Heart left ventricle (tissue), 16 donors: ENCODE measurements at regions not wholly inside any gene's neighbourhood (a gene's known extent, or its start where the extent isn't known, plus 50 kb on each side); places are given as distances from the start of the nearest gene placed in this dataset.

Source experiments
- ATAC-seq, 4 donors: fragments of 200-7000 bp; cut with Tn5 transposase; one replicate each; pipeline ENCODE4 v1.9.1; 2020 to 2022; ENCODE audit warnings: moderate library complexity in 4 of 4, mild to moderate bottlenecking in 3 of 4, moderate number of reproducible peaks in 1 of 4
- DNase-seq, 5 donors: peaks; one replicate each; pipeline ENCODE4 v3.0.0-alpha.2; 2020
- H3K27ac ChIP-seq, 12 donors: fragments of 200-600 bp; sonication (generic) in 4 of 12; one replicate each; pipeline versions ENCODE4 v1.5.0 to v1.8.0; 2016 to 2022; ENCODE audit warnings: mild to moderate bottlenecking in 2 of 12
- H3K27me3 ChIP-seq, 9 donors: fragments of 200-600 bp; sonication (generic) in 2 of 9; one replicate each; pipeline versions ENCODE4 v1.5.1 to v1.8.0; 2016 to 2022; ENCODE audit warnings: mild to moderate bottlenecking in 3 of 9
- H3K36me3 ChIP-seq, 9 donors: fragments of 200-600 bp; sonication (generic) in 2 of 9; one replicate each; pipeline versions ENCODE4 v1.5.0 to v1.8.0; 2018 to 2022; ENCODE audit warnings: mild to moderate bottlenecking in 2 of 9
- H3K4me1 ChIP-seq, 12 donors: fragments of 200-600 bp; sonication (generic) in 4 of 12; one replicate each; pipeline versions ENCODE4 v1.5.0 to v1.8.0; 2016 to 2022; ENCODE audit warnings: mild to moderate bottlenecking in 3 of 12
- H3K4me3 ChIP-seq, 12 donors: fragments of 200-600 bp; sonication (generic) in 4 of 12; one replicate each; pipeline versions ENCODE4 v1.5.0 to v1.8.0; 2017 to 2022; ENCODE audit warnings: mild to moderate bottlenecking in 9 of 12, moderate library complexity in 4 of 12
- H3K9me3 ChIP-seq, 12 donors: fragments of 200-600 bp; sonication (generic) in 4 of 12; one replicate each; pipeline versions ENCODE4 v1.5.0 to v1.8.0; 2016 to 2022; ENCODE audit warnings: mild to moderate bottlenecking in 1 of 12
- CTCF ChIP-seq, 12 donors: fragments of 200-600 bp; sonication (generic) in 4 of 12; IDR thresholded peaks; one replicate each; pipeline versions ENCODE4 v1.5.0 to v1.8.0; 2018 to 2022; ENCODE audit warnings: antibody characterized with exemption in 12 of 12, mild to moderate bottlenecking in 5 of 12
- POLR2A ChIP-seq, 2 donors: fragments of 450-650 bp; IDR thresholded peaks; one replicate each; pipeline ENCODE4 v1.6.1; 2017; ENCODE audit warnings: antibody characterized with exemption in 2 of 2, mild to moderate bottlenecking in 2 of 2, moderate library complexity in 2 of 2
- WGBS, 4 donors: extraction: QIAGEN DNeasy Blood & Tissue Kit in 2 of 4; methylation state at CpG; one replicate each; pipeline versions ENCODE4 v1.1.5 to v1.1.7; 2013 to 2018; 5-methylcytosine and 5-hydroxymethylcytosine counted together
- intact Hi-C, 10 donors: fragments of 100-400 bp; cut with DNase I; formaldehyde crosslinking; loops; one replicate each; pipeline versions ENCODE4 v1.11.1 to v1.14.2; 2022
- donor health status: ischemic (EF 13 %, LVEDD 7.1; RV severe dilation, severe dysfunction).
- donor health status: healthy with polysubstance abuse.
- donor health status: DM: no; HTN: yes; CAD: no.
- donor health status: DM: no; HTN: no; CAD: no.
- donor health status: ischemic (EF 25% LVEDD 6.9; RV normal size, moderate dysfunction).
- donor health status: ischemic (EF 25% LVEDD 5.7; RV mildly dilated, moderate dysfunction).
- donor health status: healthy.
- donor health status: DM: yes; HTN: yes; CAD: no.
- donor health status: ischemic (EF 35%, LVEDD 5.7; RV mildly dilated, moderate dysfunction).
- donor health status: nonischemic (EF 11% LVEDD 7.7; RV severe dilation, severe dysfunction).
- donor health status: DM: yes; HTN: yes; CAD: no.
- donor health status: PGD.
- donor health status: ischemic (EF 29% LVEDD 5.4; RV normal size, mild dysfunction).
- donor health status: nonischemic (EF 23%, LVEDD 6.1; RV moderate dilation, normal function).

DNA sequence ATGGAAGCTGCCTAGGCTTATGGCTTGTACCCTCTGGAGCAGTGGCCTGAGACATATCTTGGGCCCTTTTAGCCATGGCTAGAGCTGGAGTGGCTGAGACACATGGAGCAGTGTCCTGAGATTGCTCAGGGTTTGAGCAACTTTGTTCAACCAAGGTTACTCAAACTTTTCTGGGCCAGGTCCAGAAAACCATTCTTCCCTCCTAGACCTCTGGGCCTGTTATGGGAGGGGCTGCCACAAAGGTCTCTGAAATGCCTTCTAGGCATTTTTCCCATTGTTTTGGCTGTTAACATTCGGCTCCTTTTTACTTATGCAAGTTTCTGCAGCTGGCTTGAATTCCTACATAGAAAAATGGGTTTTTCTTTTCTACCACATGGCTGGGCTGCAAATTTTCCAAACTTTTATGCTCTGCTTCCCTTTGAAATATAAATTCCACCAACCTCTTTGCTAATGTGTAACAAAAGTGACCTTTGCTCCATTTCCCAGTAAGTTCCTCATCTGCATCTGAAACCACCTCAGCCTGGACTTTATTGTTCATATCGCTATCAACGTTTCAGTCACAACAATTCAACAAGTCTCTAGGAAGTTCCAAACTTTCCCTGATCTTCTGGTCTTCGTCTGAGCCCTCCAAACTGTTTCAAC, 84.9 kb upstream of the MAP4K3 start:
- Histone ChIP-seq H3K27ac (no peak overlapping the region), H3K9me3 (peaks cover 0 to 10% (median 1%) of the 10 kb centered on the region in 12 donors), H3K4me3 (no peak overlapping the region), H3K27me3 (no peaks in the 10 kb centered on the region), H3K36me3 (no peaks in the 10 kb centered on the region), H3K4me1 (peaks cover 17 to 58% (median 40%) of the 10 kb centered on the region in 12 donors)
- ATAC-seq (no peak), DNase-seq (no peak)
- intact Hi-C loops = no loop called here
- 61 to 89% (median 75%) methylated on average over 4 of the region's 4 CpGs for WGBS, 4 donors
- TF ChIP-seq POLR2A (IDR thresholded peaks at IDR 0.05) (no peak), CTCF (IDR thresholded peaks at IDR 0.05) (no peak)

DNA sequence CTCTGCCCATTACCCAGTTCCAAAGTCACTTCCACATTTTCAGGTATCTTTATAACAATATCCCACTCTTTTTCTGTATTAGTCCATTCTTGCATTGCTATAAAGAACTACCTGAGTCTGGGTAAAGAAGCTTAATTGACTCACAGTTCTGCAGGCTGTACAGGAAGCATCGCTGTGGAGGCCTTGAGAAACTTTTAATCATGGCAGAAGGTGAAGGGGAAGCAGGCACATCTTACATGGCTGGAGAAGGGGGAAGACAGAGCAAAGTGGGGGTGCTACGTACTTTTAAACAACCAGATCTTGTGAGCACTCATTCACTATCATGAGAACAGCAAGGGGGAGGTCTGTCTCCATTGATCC, 85.4 kb upstream of the MAP4K3 start:
- ATAC-seq (no peak), DNase-seq (no peak)
- Histone ChIP-seq H3K36me3 (no peaks in the 10 kb centered on the region), H3K4me3 (no peak overlapping the region), H3K4me1 (peaks cover 12 to 53% (median 35%) of the 10 kb centered on the region in 12 donors), H3K27me3 (no peaks in the 10 kb centered on the region), H3K9me3 (peaks cover 0 to 10% (median 1%) of the 10 kb centered on the region in 12 donors), H3K27ac (no peak overlapping the region)
- TF ChIP-seq CTCF (IDR thresholded peaks at IDR 0.05) = no peak
- TF ChIP-seq POLR2A (IDR thresholded peaks at IDR 0.05) = no peak
- WGBS, 4 donors = 75 to 100% (median 94%) methylated on average over 2 of the region's 2 CpGs
- intact Hi-C loops = no loop called here

DNA sequence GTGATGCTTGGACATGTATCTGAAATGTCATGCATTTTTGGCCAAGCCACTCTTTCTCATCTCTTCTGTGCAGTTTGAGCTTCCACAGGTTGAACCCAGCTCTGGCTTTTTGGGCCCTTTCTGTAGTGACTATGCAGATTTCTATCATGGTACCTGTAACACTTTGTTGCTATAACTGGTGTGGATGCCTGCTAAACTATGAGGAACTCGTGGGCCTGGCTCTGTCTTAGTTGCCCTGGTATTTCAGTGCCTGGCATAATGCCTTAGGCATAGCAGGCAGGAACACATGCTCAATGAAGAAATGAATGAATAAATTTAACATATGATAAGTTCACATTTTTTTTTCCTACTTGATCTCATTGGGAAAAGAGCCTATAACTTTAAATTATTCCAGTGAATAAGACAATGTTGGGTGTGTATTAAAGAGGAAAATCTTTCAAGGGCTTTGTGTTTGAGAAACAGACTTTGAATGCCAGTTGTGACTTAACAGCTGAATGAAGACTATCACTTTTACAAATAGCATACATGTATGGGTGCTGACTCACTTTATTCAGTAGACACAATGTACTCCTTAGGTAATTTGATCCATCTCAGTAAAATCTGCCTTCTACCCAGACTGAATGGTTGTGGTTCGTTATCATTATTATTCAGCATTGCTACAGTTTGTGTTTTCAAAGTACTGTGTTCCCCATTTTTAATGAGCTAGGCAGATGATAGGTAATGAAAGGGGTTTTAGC, 86.4 kb upstream of the MAP4K3 start:
- Histone ChIP-seq H3K4me3 (no peak overlapping the region), H3K4me1 (peaks cover 12 to 43% (median 28%) of the 10 kb centered on the region in 12 donors), H3K36me3 (no peaks in the 10 kb centered on the region), H3K9me3 (peaks cover 0 to 10% (median 1%) of the 10 kb centered on the region in 12 donors), H3K27ac (peak overlapping the region in 8 of 12 donors; percentile 18 to 56 (median 44)), H3K27me3 (no peaks in the 10 kb centered on the region)
- no peak for DNase-seq
- ATAC-seq = peak in 2 of 4 donors; percentile 51 to 60
- TF ChIP-seq POLR2A (IDR thresholded peaks at IDR 0.05) = no peak
- no peak for TF ChIP-seq CTCF (IDR thresholded peaks at IDR 0.05)
- intact Hi-C loops = no loop called here
- WGBS, 4 donors = 61 to 65% (median 64%) methylated on average over 2 of the region's 2 CpGs

DNA sequence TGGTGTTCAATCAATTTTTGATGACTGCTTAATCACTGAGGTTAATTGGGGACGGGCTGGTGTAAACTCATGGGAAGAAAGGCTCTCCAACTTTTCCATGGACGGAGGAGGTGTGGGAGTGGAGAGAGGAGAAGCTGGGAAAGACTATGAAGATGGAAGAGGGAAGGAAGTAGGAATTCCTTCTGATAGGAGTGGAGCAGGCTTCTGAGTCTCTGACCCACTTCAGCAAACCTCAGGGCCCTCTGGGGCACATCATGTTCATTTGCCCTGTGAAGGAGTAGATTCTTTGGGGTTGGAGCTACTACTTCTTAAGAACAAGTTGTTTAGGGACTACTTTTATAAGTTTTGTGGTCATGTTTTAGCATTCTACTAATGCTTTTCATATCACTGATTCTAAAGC, 87.0 kb upstream of the MAP4K3 start:
- Histone ChIP-seq H3K27ac (peak overlapping the region in 7 of 12 donors; percentile 18 to 53 (median 32)), H3K27me3 (no peaks in the 10 kb centered on the region), H3K9me3 (peaks cover 0 to 10% (median 1%) of the 10 kb centered on the region in 12 donors), H3K4me3 (no peak overlapping the region), H3K36me3 (no peaks in the 10 kb centered on the region), H3K4me1 (peaks cover 12 to 39% (median 28%) of the 10 kb centered on the region in 12 donors)
- WGBS, 4 donors = 68 to 84% (median 77%) methylated on average over 2 of the region's 2 CpGs
- TF ChIP-seq CTCF (IDR thresholded peaks at IDR 0.05) = no peak
- no peak for TF ChIP-seq POLR2A (IDR thresholded peaks at IDR 0.05)
- DNase-seq (no peak), ATAC-seq (no peak)
- intact Hi-C loops = no loop called here
